Neural progenitor cell (in vitro differentiated cells): ENCODE measurements at regions not wholly inside any gene's neighbourhood (a gene's known extent, or its start where the extent isn't known, plus 50 kb on each side); places are given as distances from the start of the nearest gene placed in this dataset.

Experiments
- CTCF ChIP-seq: fragments of 200-600 bp; sonication (generic); IDR thresholded peaks from 2 replicates; pipeline ENCODE4 v1.5.1; 2017; ENCODE audit warnings: antibody characterized with exemption, mild to moderate bottlenecking
- EZH2phosphoT487 ChIP-seq: fragments of 200-600 bp; sonication (generic); IDR thresholded peaks from 2 replicates; pipeline ENCODE4 v1.6.1; 2017; ENCODE audit warnings: antibody characterized with exemption

- no peak for TF ChIP-seq CTCF
- no peak for TF ChIP-seq EZH2phosphoT487
Observed at GRCh38 chr2:55760125-55760524, 66.5 kb upstream of the PNPT1 start.
